Fibroblast of lung (primary cell): ENCODE measurements at regions not wholly inside any gene's neighbourhood (a gene's known extent, or its start where the extent isn't known, plus 50 kb on each side); places are given as distances from the start of the nearest gene placed in this dataset.

Experiments used
- CTCF ChIP-seq, 2 donors: IDR thresholded peaks in 1 of 2; conservative IDR thresholded peaks in 1 of 2; 1 replicate in 1 of 2; 2 replicates in 1 of 2; pipeline ENCODE4 v1.5.1; 2011 to 2012; ENCODE audit warnings: low read length in 2 of 2, control low read depth in 1 of 2, inconsistent platforms in 1 of 2, low read depth in 1 of 2, mild to moderate bottlenecking in 1 of 2
- EZH2 ChIP-seq: IDR thresholded peaks from 2 replicates; pipeline ENCODE4 v1.5.1; 2012; ENCODE audit warnings: low read length, control low read depth, mild to moderate bottlenecking; ENCODE audit errors: missing control alignments

- TF ChIP-seq CTCF (conservative IDR thresholded peaks at IDR 0.05 in 1 of 2, IDR thresholded peaks at IDR 0.05 in 1 of 2; ENCODE audit: low read depth in 1 of 2, low read length in 2 of 2): no peak
- no peak for TF ChIP-seq EZH2
Observed at GRCh38 chr5:38718771-38719391, 126.9 kb upstream of the OSMR start.
